HFFc6 (cell line): ENCODE measurements at regions not wholly inside any gene's neighbourhood (a gene's known extent, or its start where the extent isn't known, plus 50 kb on each side); places are given as distances from the start of the nearest gene placed in this dataset.

Experiments
- DNase-seq: peaks from one replicate; pipeline ENCODE4 v3.0.0-alpha.2; 2018
- H3K27ac Mint-ChIP-seq: 2 replicates; pipeline ENCODE4 v1.8.0; 2020; ENCODE audit warnings: mild to moderate bottlenecking, mixed read lengths
- H3K27me3 Mint-ChIP-seq: 2 replicates; pipeline ENCODE4 v1.8.0; 2021; ENCODE audit warnings: mild to moderate bottlenecking, moderate library complexity, mixed read lengths; ENCODE audit not compliant: insufficient read depth
- H3K36me3 Mint-ChIP-seq: 2 replicates; pipeline ENCODE4 v1.8.0; 2021; ENCODE audit warnings: low read depth, mixed read lengths
- H3K4me1 Mint-ChIP-seq: 2 replicates; pipeline ENCODE4 v1.8.0; 2020; ENCODE audit warnings: low read depth, mixed read lengths
- H3K4me3 Mint-ChIP-seq: 2 replicates; pipeline ENCODE4 v1.8.0; 2020; ENCODE audit warnings: mild to moderate bottlenecking, moderate library complexity, mixed read lengths
- H3K9me3 Mint-ChIP-seq: 2 replicates; pipeline ENCODE4 v1.8.0; 2020; ENCODE audit warnings: mild to moderate bottlenecking, mixed read lengths
- CTCF ChIP-seq: fragments of 200-600 bp; sonication (generic); IDR thresholded peaks from 2 replicates; pipeline ENCODE4 v1.5.0; 2021; ENCODE audit warnings: antibody characterized with exemption, mild to moderate bottlenecking

- H3K27ac Mint-ChIP-seq: no peak overlapping the region
- H3K4me1 Mint-ChIP-seq: peaks cover 5% of the 10 kb centered on the region; the same call in 1 of the 2 replicates
- no peaks in the 10 kb centered on the region for H3K36me3 Mint-ChIP-seq
- H3K4me3 Mint-ChIP-seq: no peak overlapping the region
- peaks cover 15% of the 10 kb centered on the region for H3K9me3 Mint-ChIP-seq
- no peak for TF ChIP-seq CTCF
- peak; percentile 4 for DNase-seq
- H3K27me3 Mint-ChIP-seq: no peaks in the 10 kb centered on the region
These were observed 314.9 kb upstream of the TRAM1L1 start for GRCh38 chr4:117400039-117400835.

- TF ChIP-seq CTCF: no peak
- Mint-ChIP-seq H3K4me3 (no peak overlapping the region), H3K27me3 (no peaks in the 10 kb centered on the region), H3K36me3 (no peaks in the 10 kb centered on the region), H3K9me3 (peaks cover 17% of the 10 kb centered on the region), H3K27ac (no peak overlapping the region), H3K4me1 (no peaks in the 10 kb centered on the region)
- DNase-seq: no peak
These were observed 327.3 kb upstream of the TRAM1L1 start for GRCh38 chr4:117412661-117413060.

- H3K9me3 Mint-ChIP-seq: peaks cover 18% of the 10 kb centered on the region
- DNase-seq: no peak
- no peaks in the 10 kb centered on the region for H3K36me3 Mint-ChIP-seq
- H3K4me3 Mint-ChIP-seq: no peak overlapping the region
- no peak for TF ChIP-seq CTCF
- H3K27me3 Mint-ChIP-seq: no peaks in the 10 kb centered on the region
- no peaks in the 10 kb centered on the region for H3K4me1 Mint-ChIP-seq
- H3K27ac Mint-ChIP-seq: no peak overlapping the region
These were observed 332.5 kb upstream of the TRAM1L1 start for GRCh38 chr4:117417856-117418255.

- no peak for DNase-seq
- H3K4me1 Mint-ChIP-seq: no peaks in the 10 kb centered on the region
- no peaks in the 10 kb centered on the region for H3K27me3 Mint-ChIP-seq
- peaks cover 34% of the 10 kb centered on the region for H3K9me3 Mint-ChIP-seq
- H3K27ac Mint-ChIP-seq: no peak overlapping the region
- no peaks in the 10 kb centered on the region for H3K36me3 Mint-ChIP-seq
- TF ChIP-seq CTCF: no peak
- no peak overlapping the region for H3K4me3 Mint-ChIP-seq
These were observed 335.6 kb upstream of the TRAM1L1 start for GRCh38 chr4:117420948-117421347.

- Mint-ChIP-seq H3K36me3 (no peaks in the 10 kb centered on the region), H3K9me3 (peaks cover 40% of the 10 kb centered on the region), H3K27ac (no peak overlapping the region), H3K27me3 (no peaks in the 10 kb centered on the region), H3K4me1 (no peaks in the 10 kb centered on the region), H3K4me3 (no peak overlapping the region)
- TF ChIP-seq CTCF: no peak
- DNase-seq: no peak
These were observed 336.3 kb upstream of the TRAM1L1 start for GRCh38 chr4:117421706-117422105.
